ENCODE measurements at regions not wholly inside any gene's neighbourhood (a gene's known extent, or its start where the extent isn't known, plus 50 kb on each side); places are given as distances from the start of the nearest gene placed in this dataset.

DNA sequence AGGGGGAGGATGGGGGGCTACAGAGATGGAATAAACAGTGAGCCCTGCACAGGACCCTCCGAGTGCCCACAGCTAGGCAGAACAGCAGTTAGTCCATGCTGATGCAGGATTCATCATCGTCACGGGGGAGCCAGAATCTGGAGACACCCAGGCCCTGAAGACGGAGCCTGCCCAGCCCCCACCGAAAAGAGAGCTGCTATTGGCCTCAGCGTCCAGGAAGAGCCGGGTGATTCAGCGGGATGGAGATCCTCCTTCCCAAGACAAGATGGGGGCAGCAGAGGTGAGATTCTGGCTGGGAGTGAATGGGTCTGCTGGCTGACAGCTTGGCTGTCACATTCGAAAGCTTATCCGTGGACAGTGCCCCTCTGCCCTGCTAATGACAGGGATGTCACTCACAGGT lies 133.6 kb upstream of the CRHR1 start (continued):
- TF ChIP-seq THRA (CRISPR knock-in tag; IDR thresholded peaks at IDR 0.05; ENCODE audit: borderline replicate concordance) (no peak), ZNF768 (CRISPR knock-in tag; IDR thresholded peaks at IDR 0.05) (no peak)

DNA sequence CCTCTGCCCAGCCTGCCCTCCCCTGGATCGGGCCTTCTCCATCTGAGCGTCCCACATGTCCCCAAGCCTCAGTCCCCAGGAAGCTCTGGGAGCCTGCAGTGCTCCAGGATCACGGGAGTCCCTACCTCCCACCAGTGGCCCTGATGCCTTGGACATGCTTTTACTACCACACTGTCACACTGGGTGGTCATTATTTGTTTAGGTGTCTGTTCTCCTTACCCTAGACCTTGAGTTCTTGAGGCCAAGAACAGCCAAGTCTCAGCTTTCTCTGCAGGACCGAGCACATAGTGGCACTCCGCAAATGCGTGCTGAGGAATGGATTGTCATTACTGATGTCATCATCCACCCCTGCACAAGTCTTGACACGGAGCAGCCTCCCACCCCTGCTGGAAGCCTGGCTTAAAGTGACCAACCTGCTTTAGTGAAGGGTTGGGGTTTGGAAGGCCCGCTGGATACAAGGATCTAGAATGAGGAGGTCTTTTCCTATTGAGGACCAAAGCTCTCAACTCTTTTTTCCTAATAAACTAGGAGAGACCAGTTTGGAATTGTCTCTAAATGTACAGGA lies 132.9 kb upstream of the CRHR1 start:
- Histone ChIP-seq H3K9ac (ENCODE audit: insufficient read depth, low read depth, low read length) (no peak overlapping the region), H3K4me3 (replicated peaks in 1 of 3; ENCODE audit: insufficient read depth in 1 of 3, low read depth in 2 of 3, low read length in 3 of 3) (no peak overlapping the region), H3K4me2 (ENCODE audit: low read depth, low read length) (no peak overlapping the region), H4K20me1 (ENCODE audit: insufficient read depth, low read length) (no peaks in the 10 kb centered on the region), H3K27ac (ENCODE audit: extremely low read length, insufficient read depth, low read length) (no peak overlapping the region), H3K9me3 (ENCODE audit: low read length) (no peaks in the 10 kb centered on the region), H3K36me3 (replicated peaks in 1 of 2; ENCODE audit: control insufficient read depth in 1 of 2, insufficient read depth in 2 of 2, low read length in 2 of 2) (no peaks in the 10 kb centered on the region), H3K4me1 (ENCODE audit: insufficient read depth, low read length) (peaks cover 11% of the 10 kb centered on the region), H3K27me3 (ENCODE audit: control insufficient read depth in 1 of 2, insufficient read depth in 2 of 2, low read length in 2 of 2) (peaks cover 11 to 61% of the 10 kb centered on the region in 2 experiments), H2AFZ (ENCODE audit: low read length) (no peak overlapping the region), H3K79me2 (ENCODE audit: insufficient read depth, low read length) (no peaks in the 10 kb centered on the region)
- DNase-seq (ENCODE audit: low spot score): no peak
- ATAC-seq: no peak
- FAIRE-seq: no peak
- no TSS peak for BruUV-seq (replicated peaks)
- TF ChIP-seq, protein P1, sequence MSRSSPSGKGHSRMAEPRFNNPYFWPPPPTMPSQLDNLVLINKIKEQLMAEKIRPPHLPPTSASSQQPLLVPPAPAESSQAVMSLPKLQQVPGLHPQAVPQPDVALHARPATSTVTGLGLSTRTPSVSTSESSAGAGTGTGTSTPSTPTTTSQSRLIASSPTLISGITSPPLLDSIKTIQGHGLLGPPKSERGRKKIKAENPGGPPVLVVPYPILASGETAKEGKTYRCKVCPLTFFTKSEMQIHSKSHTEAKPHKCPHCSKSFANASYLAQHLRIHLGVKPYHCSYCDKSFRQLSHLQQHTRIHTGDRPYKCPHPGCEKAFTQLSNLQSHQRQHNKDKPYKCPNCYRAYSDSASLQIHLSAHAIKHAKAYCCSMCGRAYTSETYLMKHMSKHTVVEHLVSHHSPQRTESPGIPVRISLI (CRISPR knock-in tag; IDR thresholded peaks at IDR 0.05; ENCODE audit: borderline replicate concordance): no peak
- TF ChIP-seq, protein P2, sequence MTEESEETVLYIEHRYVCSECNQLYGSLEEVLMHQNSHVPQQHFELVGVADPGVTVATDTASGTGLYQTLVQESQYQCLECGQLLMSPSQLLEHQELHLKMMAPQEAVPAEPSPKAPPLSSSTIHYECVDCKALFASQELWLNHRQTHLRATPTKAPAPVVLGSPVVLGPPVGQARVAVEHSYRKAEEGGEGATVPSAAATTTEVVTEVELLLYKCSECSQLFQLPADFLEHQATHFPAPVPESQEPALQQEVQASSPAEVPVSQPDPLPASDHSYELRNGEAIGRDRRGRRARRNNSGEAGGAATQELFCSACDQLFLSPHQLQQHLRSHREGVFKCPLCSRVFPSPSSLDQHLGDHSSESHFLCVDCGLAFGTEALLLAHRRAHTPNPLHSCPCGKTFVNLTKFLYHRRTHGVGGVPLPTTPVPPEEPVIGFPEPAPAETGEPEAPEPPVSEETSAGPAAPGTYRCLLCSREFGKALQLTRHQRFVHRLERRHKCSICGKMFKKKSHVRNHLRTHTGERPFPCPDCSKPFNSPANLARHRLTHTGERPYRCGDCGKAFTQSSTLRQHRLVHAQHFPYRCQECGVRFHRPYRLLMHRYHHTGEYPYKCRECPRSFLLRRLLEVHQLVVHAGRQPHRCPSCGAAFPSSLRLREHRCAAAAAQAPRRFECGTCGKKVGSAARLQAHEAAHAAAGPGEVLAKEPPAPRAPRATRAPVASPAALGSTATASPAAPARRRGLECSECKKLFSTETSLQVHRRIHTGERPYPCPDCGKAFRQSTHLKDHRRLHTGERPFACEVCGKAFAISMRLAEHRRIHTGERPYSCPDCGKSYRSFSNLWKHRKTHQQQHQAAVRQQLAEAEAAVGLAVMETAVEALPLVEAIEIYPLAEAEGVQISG (CRISPR knock-in tag; IDR thresholded peaks at IDR 0.05): no peak
- TF ChIP-seq ARNTL (CRISPR knock-in tag; IDR thresholded peaks at IDR 0.05): no peak
- no peak for TF ChIP-seq TOPORS (CRISPR knock-in tag; IDR thresholded peaks at IDR 0.05)
- TF ChIP-seq PHF21A (CRISPR knock-in tag; IDR thresholded peaks at IDR 0.05): no peak
- no peak for TF ChIP-seq JUND (CRISPR knock-in tag; IDR thresholded peaks at IDR 0.05)
- no peak for TF ChIP-seq KLF11 (CRISPR knock-in tag; IDR thresholded peaks at IDR 0.05)
- no peak for TF ChIP-seq BORCS8-MEF2B (CRISPR knock-in tag; IDR thresholded peaks at IDR 0.05)
- TF ChIP-seq, protein P3, sequence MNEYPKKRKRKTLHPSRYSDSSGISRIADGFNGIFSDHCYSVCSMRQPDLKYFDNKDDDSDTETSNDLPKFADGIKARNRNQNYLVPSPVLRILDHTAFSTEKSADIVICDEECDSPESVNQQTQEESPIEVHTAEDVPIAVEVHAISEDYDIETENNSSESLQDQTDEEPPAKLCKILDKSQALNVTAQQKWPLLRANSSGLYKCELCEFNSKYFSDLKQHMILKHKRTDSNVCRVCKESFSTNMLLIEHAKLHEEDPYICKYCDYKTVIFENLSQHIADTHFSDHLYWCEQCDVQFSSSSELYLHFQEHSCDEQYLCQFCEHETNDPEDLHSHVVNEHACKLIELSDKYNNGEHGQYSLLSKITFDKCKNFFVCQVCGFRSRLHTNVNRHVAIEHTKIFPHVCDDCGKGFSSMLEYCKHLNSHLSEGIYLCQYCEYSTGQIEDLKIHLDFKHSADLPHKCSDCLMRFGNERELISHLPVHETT (CRISPR knock-in tag; conservative IDR thresholded peaks at IDR 0.05): no peak
- TF ChIP-seq RNF2 (conservative IDR thresholded peaks at IDR 0.05; ENCODE audit: low read depth): no peak
- TF ChIP-seq ZNF382 (CRISPR knock-in tag; IDR thresholded peaks at IDR 0.05; ENCODE audit: borderline replicate concordance): no peak
- in situ Hi-C loops (cut with HindIII; ENCODE audit: extremely low pct_ligation_motif_present, low pct_unique_long_range_greater_than_20kb): loop anchor here (5.0 kb wide), 1 partner anchor 76 kb away; no protein-coding TSS in a partner anchor
- ChIA-PET CTCF (ENCODE audit: low intra/inter-chr PET ratio, low total read pairs) (no interaction called here), POLR2A (no interaction called here)
- WGBS (ENCODE audit: low lambda C conversion rate): 10% methylated on average over 8 of the region's 8 CpGs
- intact Hi-C loops (cut with micrococcal nuclease; ENCODE audit: unreplicated experiment): no loop called here
